ENCODE measurements at regions not wholly inside any gene's neighbourhood (a gene's known extent, or its start where the extent isn't known, plus 50 kb on each side); places are given as distances from the start of the nearest gene placed in this dataset.

- TF ChIP-seq POLR2AphosphoS5 (IDR thresholded peaks at IDR 0.05; ENCODE audit: low read depth, low read length) (no peak), SIN3A (IDR thresholded peaks at IDR 0.05; ENCODE audit: borderline replicate concordance, insufficient read depth, low read length) (no peak)
These were observed 311.4 kb downstream of the CDH26 start for GRCh38 chr20:60269573-60270162.

Data from PFSK-1 (cell line).